WERI-Rb-1 (cell line): ENCODE measurements at regions not wholly inside any gene's neighbourhood (a gene's known extent, or its start where the extent isn't known, plus 50 kb on each side); places are given as distances from the start of the nearest gene placed in this dataset.

Experiments
- DNase-seq: peaks from one replicate; pipeline ENCODE4 v3.0.0-alpha.2; 2020
- H3K27ac ChIP-seq: fragments of 250-450 bp; sonication (Bioruptor Pico); 2 replicates; pipeline ENCODE4 v1.5.1; 2020; ENCODE audit warnings: mild to moderate bottlenecking, moderate library complexity
- H3K27me3 ChIP-seq: fragments of 250-450 bp; sonication (Bioruptor Pico); 2 replicates; pipeline ENCODE4 v1.5.1; 2021; ENCODE audit warnings: mild to moderate bottlenecking, low read depth, moderate library complexity; ENCODE audit not compliant: insufficient read depth, severe bottlenecking
- H3K36me3 ChIP-seq: fragments of 250-450 bp; sonication (Bioruptor Pico); 2 replicates; pipeline ENCODE4 v1.5.1; 2020; ENCODE audit warnings: mild to moderate bottlenecking, moderate library complexity
- H3K4me3 ChIP-seq: 2 replicates; pipeline ENCODE4 v1.5.1; 2011; ENCODE audit warnings: low read depth, mild to moderate bottlenecking, control low read depth, low read length
- H3K9me3 ChIP-seq: fragments of 250-450 bp; sonication (Bioruptor Pico); 2 replicates; pipeline ENCODE4 v1.5.1; 2021; ENCODE audit warnings: mild to moderate bottlenecking, moderate library complexity; ENCODE audit not compliant: severe bottlenecking
- CTCF ChIP-seq: IDR thresholded peaks from 2 replicates; pipeline ENCODE4 v1.5.1; 2011; ENCODE audit warnings: low read depth, mild to moderate bottlenecking, control low read depth, inconsistent platforms, low read length

GRCh38 chr13:82947191-82947621 is 935.1 kb downstream of the SLITRK1 start:
- no peak for TF ChIP-seq CTCF
- no peaks in the 10 kb centered on the region for H3K9me3 ChIP-seq
- no peak for DNase-seq
- no peak overlapping the region for H3K27ac ChIP-seq
- H3K27me3 ChIP-seq: no peaks in the 10 kb centered on the region
- no peaks in the 10 kb centered on the region for H3K36me3 ChIP-seq
- no peak overlapping the region for H3K4me3 ChIP-seq

- Histone ChIP-seq H3K27ac (no peak overlapping the region), H3K9me3 (no peaks in the 10 kb centered on the region), H3K4me3 (no peak overlapping the region), H3K36me3 (no peaks in the 10 kb centered on the region), H3K27me3 (no peaks in the 10 kb centered on the region)
- no peak for TF ChIP-seq CTCF
- DNase-seq: no peak
Measured at GRCh38 chr13:82938644-82939043, 943.6 kb downstream of the SLITRK1 start.

GRCh38 chr13:82934000-82934399 is 948.3 kb downstream of the SLITRK1 start:
- no peak for DNase-seq
- no peak for TF ChIP-seq CTCF

GRCh38 chr13:82925114-82925513 is 957.2 kb downstream of the SLITRK1 start:
- Histone ChIP-seq H3K9me3 (no peaks in the 10 kb centered on the region), H3K36me3 (no peaks in the 10 kb centered on the region), H3K27me3 (no peaks in the 10 kb centered on the region), H3K4me3 (no peak overlapping the region), H3K27ac (no peak overlapping the region)
- DNase-seq: no peak
- no peak for TF ChIP-seq CTCF

More at GRCh38 chr13:82934000-82934399, 948.3 kb downstream of the SLITRK1 start:
- Histone ChIP-seq H3K27me3 (no peaks in the 10 kb centered on the region), H3K27ac (no peak overlapping the region), H3K36me3 (no peaks in the 10 kb centered on the region), H3K9me3 (no peaks in the 10 kb centered on the region), H3K4me3 (no peak overlapping the region)

GRCh38 chr13:82917984-82918383 is 964.3 kb downstream of the SLITRK1 start:
- H3K27ac ChIP-seq: no peak overlapping the region
- H3K36me3 ChIP-seq: no peaks in the 10 kb centered on the region
- H3K27me3 ChIP-seq: no peaks in the 10 kb centered on the region
- TF ChIP-seq CTCF: no peak
- DNase-seq: no peak
- no peak overlapping the region for H3K4me3 ChIP-seq
- H3K9me3 ChIP-seq: no peaks in the 10 kb centered on the region

- H3K9me3 ChIP-seq: no peaks in the 10 kb centered on the region
- no peak overlapping the region for H3K4me3 ChIP-seq
- H3K36me3 ChIP-seq: no peaks in the 10 kb centered on the region
- H3K27me3 ChIP-seq: no peaks in the 10 kb centered on the region
- no peak overlapping the region for H3K27ac ChIP-seq
- no peak for TF ChIP-seq CTCF
- DNase-seq: no peak
Measured at GRCh38 chr13:82912564-82912963, 969.7 kb downstream of the SLITRK1 start.
